ENCODE measurements at regions not wholly inside any gene's neighbourhood (a gene's known extent, or its start where the extent isn't known, plus 50 kb on each side); places are given as distances from the start of the nearest gene placed in this dataset.

DNA sequence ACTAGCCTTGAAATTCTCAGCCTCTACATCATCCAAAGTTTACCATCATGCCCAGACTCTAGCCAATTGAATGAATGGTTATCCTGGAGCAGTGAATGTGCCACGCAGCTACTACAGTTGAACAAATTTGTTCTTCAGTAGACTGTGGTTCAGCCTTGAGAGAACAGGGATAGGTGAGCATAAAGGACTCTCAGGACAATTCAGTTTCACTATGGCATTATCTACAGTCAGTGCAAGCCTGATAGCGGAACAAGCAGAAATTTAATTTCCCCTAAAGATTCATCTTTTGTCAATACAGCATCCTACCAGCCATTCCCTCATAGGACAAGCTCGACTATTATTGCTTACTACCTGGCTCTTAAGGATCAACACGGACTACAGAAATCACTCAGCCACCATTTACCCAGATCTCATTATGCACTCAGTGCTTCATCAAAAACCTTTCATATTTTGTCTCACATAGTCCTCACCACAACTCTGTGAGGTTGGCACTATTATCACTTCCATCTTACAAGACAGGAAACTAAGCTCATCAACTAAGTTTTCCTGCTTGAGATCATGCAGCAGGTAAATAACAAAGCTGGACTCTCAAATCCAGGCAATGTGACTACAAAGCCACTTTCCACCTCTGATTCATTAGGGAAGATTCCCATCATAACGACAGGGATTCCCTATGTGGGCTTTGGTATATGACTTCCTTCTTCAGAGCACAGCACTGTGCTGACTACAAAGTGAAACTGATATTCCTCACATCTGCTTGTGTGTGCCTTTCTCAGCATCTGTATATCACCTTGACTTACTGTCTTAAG is 181.5 kb upstream of the ACVR2A start:
- no peak for TF ChIP-seq POLR2A (IDR thresholded peaks at IDR 0.05; ENCODE audit: borderline replicate concordance, extremely low read depth, insufficient read depth, insufficient read length)
- TF ChIP-seq CTCF (IDR thresholded peaks at IDR 0.05 in 2 of 3, conservative IDR thresholded peaks at IDR 0.05 in 1 of 3; ENCODE audit: borderline replicate concordance in 1 of 3, insufficient read depth in 1 of 3, low read depth in 2 of 3, low read length in 2 of 3): no peak
- TF ChIP-seq EZH2phosphoT487 (IDR thresholded peaks at IDR 0.05; ENCODE audit: borderline replicate concordance): no peak
- TF ChIP-seq ZBTB33 (IDR thresholded peaks at IDR 0.05; ENCODE audit: extremely low read depth, insufficient replicate concordance, low read length): no peak
- TF ChIP-seq SP1 (IDR thresholded peaks at IDR 0.05; ENCODE audit: low read depth): no peak
- TF ChIP-seq ZNF274 (IDR thresholded peaks at IDR 0.05; ENCODE audit: low read depth, low read length): no peak
- no peak for TF ChIP-seq POLR2AphosphoS5 (IDR thresholded peaks at IDR 0.05; ENCODE audit: low read depth, low read length)
- no peak for TF ChIP-seq EGR1 (IDR thresholded peaks at IDR 0.05; ENCODE audit: low read depth)
- TF ChIP-seq CBX3 (IDR thresholded peaks at IDR 0.05; ENCODE audit: low read depth): no peak
- no peak for TF ChIP-seq MAX (IDR thresholded peaks at IDR 0.05)
- no peak for TF ChIP-seq EZH2 (IDR thresholded peaks at IDR 0.05)
- no peak for TF ChIP-seq RAD21 (IDR thresholded peaks at IDR 0.05; ENCODE audit: low read depth)
- no peak for TF ChIP-seq CEBPB (IDR thresholded peaks at IDR 0.05; ENCODE audit: low read depth)
- no peak for TF ChIP-seq TCF7L2 (IDR thresholded peaks at IDR 0.05; ENCODE audit: borderline replicate concordance, extremely low read depth, insufficient read depth, insufficient read length)
